HG03159 (cell line): ENCODE measurements at regions not wholly inside any gene's neighbourhood (a gene's known extent, or its start where the extent isn't known, plus 50 kb on each side); places are given as distances from the start of the nearest gene placed in this dataset.
A peak's percentile ranks its signal among the peaks of the same experiment; 100 is the strongest.

Experiments used
- ATAC-seq: cut with Tn5 transposase; IDR thresholded peaks from one replicate; pipeline ENCODE4 v1.9.1; 2021; ENCODE audit warnings: mild to moderate bottlenecking, moderate library complexity; ENCODE audit not compliant: unreplicated experiment

GRCh38 chr12:100675432-100675831 is 101.9 kb downstream of the GAS2L3 start:
- ATAC-seq: no peak

GRCh38 chr12:100681074-100681473 is 107.6 kb downstream of the GAS2L3 start:
- no peak for ATAC-seq

GRCh38 chr12:100682178-100682577 is 108.7 kb downstream of the GAS2L3 start:
- ATAC-seq: no peak

- no peak for ATAC-seq
Measured at GRCh38 chr12:100687686-100688085, 106.9 kb upstream of the ANO4 start.

- no peak for ATAC-seq
Measured at GRCh38 chr12:100688451-100688864, 106.1 kb upstream of the ANO4 start.

GRCh38 chr12:100692502-100692901 is 102.1 kb upstream of the ANO4 start:
- ATAC-seq: no peak

- no peak for ATAC-seq
Measured at GRCh38 chr12:100698518-100698917, 96.1 kb upstream of the ANO4 start.

GRCh38 chr12:100699209-100699608 is 95.4 kb upstream of the ANO4 start:
- ATAC-seq: peak; percentile 82

GRCh38 chr12:100703337-100703736 is 91.2 kb upstream of the ANO4 start:
- ATAC-seq: no peak

- no peak for ATAC-seq
Measured at GRCh38 chr12:100703868-100704267, 90.7 kb upstream of the ANO4 start.

- ATAC-seq: no peak
Measured at GRCh38 chr12:100706033-100706432, 88.5 kb upstream of the ANO4 start.

GRCh38 chr12:100708591-100708990 is 86.0 kb upstream of the ANO4 start:
- no peak for ATAC-seq

- no peak for ATAC-seq
Measured at GRCh38 chr12:100715976-100716944, 78.3 kb upstream of the ANO4 start.

- ATAC-seq: no peak
Measured at GRCh38 chr12:100716945-100717732, 77.4 kb upstream of the ANO4 start.

- no peak for ATAC-seq
Measured at GRCh38 chr12:100717733-100718067, 76.9 kb upstream of the ANO4 start.

GRCh38 chr12:100718187-100718586 is 76.4 kb upstream of the ANO4 start:
- ATAC-seq: no peak

GRCh38 chr12:100720016-100720654 is 74.4 kb upstream of the ANO4 start:
- no peak for ATAC-seq

GRCh38 chr12:100721169-100721568 is 73.4 kb upstream of the ANO4 start:
- no peak for ATAC-seq

- no peak for ATAC-seq
Measured at GRCh38 chr12:100724071-100724470, 70.5 kb upstream of the ANO4 start.

GRCh38 chr12:100733817-100734593 is 60.6 kb upstream of the ANO4 start:
- ATAC-seq: peak; percentile 77

GRCh38 chr12:100737168-100737567 is 57.4 kb upstream of the ANO4 start:
- ATAC-seq: no peak
